ENCODE measurements at regions not wholly inside any gene's neighbourhood (a gene's known extent, or its start where the extent isn't known, plus 50 kb on each side); places are given as distances from the start of the nearest gene placed in this dataset.

- Mint-ChIP-seq H3K27ac (no peak overlapping the region), H3K4me3 (no peak overlapping the region), H3K27me3 (ENCODE audit: insufficient read depth, low read depth, poor library complexity) (no peaks in the 10 kb centered on the region), H3K9me3 (no peaks in the 10 kb centered on the region), H3K36me3 (ENCODE audit: low read depth) (no peaks in the 10 kb centered on the region), H3K4me1 (peaks cover 18% of the 10 kb centered on the region)
- Histone ChIP-seq H3K36me3 (ENCODE audit: insufficient read depth) (no peaks in the 10 kb centered on the region), H3K9me2 (ENCODE audit: insufficient read depth) (0 out of 2 replicates have a peak, but pooled peaks cover 2% of the 10 kb centered on the region), H4K20me1 (replicated peaks; ENCODE audit: insufficient read depth) (no peaks in the 10 kb centered on the region), H3K79me2 (replicated peaks; ENCODE audit: insufficient read depth) (no peaks in the 10 kb centered on the region), H3F3A (replicated peaks; ENCODE audit: low read depth) (no peaks in the 10 kb centered on the region), H3K4me2 (no peak overlapping the region), H3K4me1 (ENCODE audit: insufficient read depth) (peaks cover 8% of the 10 kb centered on the region; the same call in 1 of the 2 replicates), H3K4me3 (no peak overlapping the region), H3K27ac (ENCODE audit: low read depth) (no peak overlapping the region), H3K27me3 (ENCODE audit: insufficient read depth) (no peaks in the 10 kb centered on the region), H2AFZ (no peak overlapping the region)
- DNase-seq (ENCODE audit: low spot score) (peak; percentile 22), ATAC-seq (no peak)
- no peak for TF ChIP-seq EZH2 (IDR thresholded peaks at IDR 0.05; ENCODE audit: low read depth, unreplicated experiment)
Measured at GRCh38 chr16:52964290-52964689, 88.4 kb downstream of the CHD9NB start.

GRCh38 chr16:52963855-52964242 is 88.8 kb downstream of the CHD9NB start:
- H3K36me3 ChIP-seq (ENCODE audit: insufficient read depth): no peaks in the 10 kb centered on the region
- ATAC-seq: no peak
- no peak overlapping the region for H3K4me3 Mint-ChIP-seq
- H4K20me1 ChIP-seq (replicated peaks; ENCODE audit: insufficient read depth): no peaks in the 10 kb centered on the region
- H3K79me2 ChIP-seq (replicated peaks; ENCODE audit: insufficient read depth): no peaks in the 10 kb centered on the region
- H3K36me3 Mint-ChIP-seq (ENCODE audit: low read depth): no peaks in the 10 kb centered on the region
- 0 out of 2 replicates have a peak overlapping the region, but pooled peaks have one; percentile 24 for H3K27ac Mint-ChIP-seq
- H3K27ac ChIP-seq (ENCODE audit: low read depth): no peak overlapping the region
- H3K9me2 ChIP-seq (ENCODE audit: insufficient read depth): 0 out of 2 replicates have a peak, but pooled peaks cover 2% of the 10 kb centered on the region
- H3K27me3 Mint-ChIP-seq (ENCODE audit: insufficient read depth, low read depth, poor library complexity): no peaks in the 10 kb centered on the region
- H3K4me2 ChIP-seq: no peak overlapping the region
- H3K4me1 Mint-ChIP-seq: peaks cover 18% of the 10 kb centered on the region
- no peaks in the 10 kb centered on the region for H3F3A ChIP-seq (replicated peaks; ENCODE audit: low read depth)
- H3K9me3 Mint-ChIP-seq: no peaks in the 10 kb centered on the region
- TF ChIP-seq EZH2phosphoT487 (IDR thresholded peaks at IDR 0.05; ENCODE audit: unreplicated experiment): no peak
- no peak for TF ChIP-seq CTCF (conservative IDR thresholded peaks at IDR 0.05; ENCODE audit: low read depth in 2 of 2)
- no peak for TF ChIP-seq POLR2AphosphoS5 (IDR thresholded peaks at IDR 0.05; ENCODE audit: low read depth)
- no peak for TF ChIP-seq ETS1 (IDR thresholded peaks at IDR 0.05)
- TF ChIP-seq CREB1 (CRISPR knock-in tag; IDR thresholded peaks at IDR 0.05; ENCODE audit: low read depth): no peak
- no peak for TF ChIP-seq ZNF331 (CRISPR knock-in tag; IDR thresholded peaks at IDR 0.05; ENCODE audit: low read depth)
- no peak for TF ChIP-seq JUNB (IDR thresholded peaks at IDR 0.05; ENCODE audit: unreplicated experiment)
- no peak for DNase-seq (ENCODE audit: low spot score)
- no peak overlapping the region for H3K4me3 ChIP-seq
- peaks cover 8% of the 10 kb centered on the region; the same call in 1 of the 2 replicates for H3K4me1 ChIP-seq (ENCODE audit: insufficient read depth)
- H3K27me3 ChIP-seq (ENCODE audit: insufficient read depth): no peaks in the 10 kb centered on the region
- no peak overlapping the region for H2AFZ ChIP-seq

All from GM23338 (cell line).